Activated CD4-positive, alpha-beta T cell treated with anti-CD3 and anti-CD28 coated beads for 36 hours (primary cell): ENCODE measurements at regions not wholly inside any gene's neighbourhood (a gene's known extent, or its start where the extent isn't known, plus 50 kb on each side); places are given as distances from the start of the nearest gene placed in this dataset.
"Not testable (repeated sequence)": the region's sequence is repeated elsewhere in the genome, so short reads cannot be mapped to it uniquely, and the experiment has no call there.

Experiments
- ATAC-seq: fragments of 200-7000 bp; cut with Tn5 transposase; one replicate; pipeline ENCODE4 v1.10.0; 2021; ENCODE audit warnings: mild to moderate bottlenecking, moderate library complexity
- CTCF ChIA-PET: fragments of 350-600 bp; sonication (Branson Sonifier 250); formaldehyde crosslinking; loops from one replicate; lab custom pipeline; 2021; ENCODE audit warnings: antibody characterized with exemption; lab: Charles Lee
- POLR2A ChIA-PET: fragments of 350-600 bp; sonication (Branson Sonifier 250); formaldehyde crosslinking; loops from one replicate; lab custom pipeline; 2021; ENCODE audit warnings: antibody characterized with exemption, inconsistent platforms; lab: Charles Lee
- DNase-seq: peaks from one replicate; pipeline ENCODE4 v3.0.0-alpha.2; 2020
- H3K27ac Mint-ChIP-seq: one replicate; pipeline ENCODE4 v1.8.0; 2021; ENCODE audit warnings: mixed read lengths
- H3K27me3 Mint-ChIP-seq: one replicate; pipeline ENCODE4 v1.8.0; 2021; ENCODE audit warnings: mixed read lengths
- H3K36me3 Mint-ChIP-seq: one replicate; pipeline ENCODE4 v1.8.0; 2021; ENCODE audit warnings: low read depth, mixed read lengths
- H3K4me1 Mint-ChIP-seq: one replicate; pipeline ENCODE4 v1.8.0; 2021; ENCODE audit warnings: mixed read lengths
- H3K4me3 Mint-ChIP-seq: one replicate; pipeline ENCODE4 v1.8.0; 2021; ENCODE audit warnings: mild to moderate bottlenecking, moderate library complexity, mixed read lengths
- H3K9me3 Mint-ChIP-seq: one replicate; pipeline ENCODE4 v1.8.0; 2021; ENCODE audit warnings: low read depth, mixed read lengths
- intact Hi-C, 2 experiments: fragments of 100-400 bp; cut with DNase I in 1 of 2; cut with micrococcal nuclease in 1 of 2; formaldehyde crosslinking; loops; one replicate each; pipeline versions ENCODE4 v1.14.2 to v1.15.1; 2022 to 2024; cut with DNase I, micrococcal nuclease

DNA sequence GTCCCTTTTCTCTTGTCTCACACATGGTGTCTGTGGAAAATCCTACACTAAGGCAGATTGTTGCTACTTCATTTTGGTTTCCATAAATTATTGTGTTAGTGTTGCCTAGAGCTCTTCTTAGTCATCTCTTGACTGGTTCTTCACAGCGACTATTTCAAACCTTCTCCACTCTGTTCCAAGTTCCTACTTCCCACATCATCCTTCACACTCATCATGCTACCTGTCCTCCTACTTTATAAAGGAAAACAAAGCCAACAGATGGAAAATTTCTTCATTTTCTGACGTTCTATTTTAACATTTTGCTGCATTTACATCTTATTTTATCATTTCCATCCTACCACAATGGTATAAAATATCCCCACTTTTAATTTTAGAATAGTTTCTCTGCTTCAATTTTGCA lies 614.1 kb downstream of the LMO7 start:
- H3K36me3 Mint-ChIP-seq, result no peaks in the 10 kb centered on the region
- H3K9me3 Mint-ChIP-seq, result no peaks in the 10 kb centered on the region
- CTCF ChIA-PET, result no interaction called here
- no peak overlapping the region for H3K27ac Mint-ChIP-seq
- peaks cover 7% of the 10 kb centered on the region for H3K27me3 Mint-ChIP-seq
- ATAC-seq, result no peak
- H3K4me1 Mint-ChIP-seq, result no peaks in the 10 kb centered on the region
- POLR2A ChIA-PET, result no interaction called here
- intact Hi-C loops, result no loop called here
- H3K4me3 Mint-ChIP-seq, result no peak overlapping the region
- DNase-seq, result no peak

DNA sequence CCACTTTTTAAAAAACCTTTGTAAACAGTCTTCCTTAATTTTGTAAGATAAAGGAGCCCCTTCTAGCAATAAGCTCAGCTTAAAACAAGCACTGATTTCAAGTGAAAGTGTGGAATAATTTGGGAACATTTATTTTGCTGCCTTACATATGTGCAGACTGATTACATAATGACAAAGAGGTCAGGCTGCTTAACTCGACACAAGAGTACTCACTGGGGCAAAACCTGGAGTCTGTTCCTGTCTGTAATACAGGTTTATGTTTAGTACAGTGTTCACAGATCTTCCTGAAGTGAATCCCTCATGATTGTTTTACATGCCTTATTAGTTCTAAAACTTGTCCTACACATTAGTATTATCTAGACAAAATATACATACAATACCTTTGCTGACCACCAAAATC lies 609.8 kb downstream of the LMO7 start:
- Mint-ChIP-seq H3K9me3 (no peaks in the 10 kb centered on the region), H3K4me3 (no peak overlapping the region), H3K27me3 (peaks cover 8% of the 10 kb centered on the region), H3K36me3 (no peaks in the 10 kb centered on the region), H3K27ac (no peak overlapping the region), H3K4me1 (no peaks in the 10 kb centered on the region)
- no peak for ATAC-seq
- no peak for DNase-seq
- ChIA-PET CTCF (interaction anchor here (0.7 kb wide), 1 partner anchor 9 kb away, joined by 3 read pairs; no protein-coding TSS in a partner anchor), POLR2A (no interaction called here)
- intact Hi-C loops, result no loop called here

DNA sequence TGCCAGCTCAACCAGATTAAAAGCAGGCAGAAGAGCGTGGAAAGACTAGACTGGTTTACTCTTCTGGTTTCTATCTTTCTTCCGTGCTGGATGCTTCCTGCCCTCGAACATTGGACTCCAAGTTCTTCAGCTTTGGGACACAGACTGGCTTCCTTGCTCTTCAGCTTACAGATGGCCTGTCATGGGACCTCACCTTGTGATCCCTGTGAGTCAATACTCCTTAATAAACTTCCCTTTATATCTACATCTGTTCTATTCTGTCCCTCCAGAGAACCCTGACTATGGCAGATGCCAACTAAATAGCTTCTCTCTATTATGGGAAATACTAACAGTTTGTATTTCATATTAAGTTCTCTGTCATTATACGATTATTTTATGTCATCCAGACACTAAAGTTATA lies 609.1 kb downstream of the LMO7 start:
- H3K27me3 Mint-ChIP-seq, result peaks cover 8% of the 10 kb centered on the region
- H3K27ac Mint-ChIP-seq, result no peak overlapping the region
- no peaks in the 10 kb centered on the region for H3K4me1 Mint-ChIP-seq
- intact Hi-C loops, result no loop called here
- ATAC-seq (no peak), DNase-seq (no peak)
- no peaks in the 10 kb centered on the region for H3K9me3 Mint-ChIP-seq
- H3K36me3 Mint-ChIP-seq, result no peaks in the 10 kb centered on the region
- CTCF ChIA-PET, result interaction anchor here (0.8 kb wide), 1 partner anchor 20 kb away, joined by 3 read pairs; no protein-coding TSS in a partner anchor
- H3K4me3 Mint-ChIP-seq, result no peak overlapping the region
- POLR2A ChIA-PET, result no interaction called here

DNA sequence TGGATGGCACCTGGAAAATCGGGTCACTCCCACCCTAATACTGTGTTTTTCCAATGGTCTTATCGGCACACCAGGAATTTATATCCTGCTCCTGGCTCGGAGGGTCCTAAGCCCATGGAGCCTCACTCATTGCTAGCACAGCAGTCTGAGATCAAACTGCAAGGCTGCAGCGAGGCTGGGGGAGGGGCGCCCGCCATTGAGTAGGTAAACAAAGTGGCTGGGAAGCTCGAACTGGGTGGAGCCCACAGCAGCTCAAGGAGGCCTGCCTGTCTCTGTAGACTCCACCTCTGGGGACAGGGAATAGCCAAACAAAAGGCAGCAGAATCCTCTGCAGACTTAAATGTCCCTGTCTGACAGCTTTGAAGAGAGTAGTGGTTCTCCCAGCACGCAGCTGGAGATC lies 607.0 kb downstream of the LMO7 start:
- POLR2A ChIA-PET, DNase-seq, intact Hi-C loops, ATAC-seq, H3K36me3 Mint-ChIP-seq, CTCF ChIA-PET, H3K9me3 Mint-ChIP-seq, H3K4me3 Mint-ChIP-seq, H3K4me1 Mint-ChIP-seq, H3K27ac Mint-ChIP-seq, H3K27me3 Mint-ChIP-seq: not testable (repeated sequence)

DNA sequence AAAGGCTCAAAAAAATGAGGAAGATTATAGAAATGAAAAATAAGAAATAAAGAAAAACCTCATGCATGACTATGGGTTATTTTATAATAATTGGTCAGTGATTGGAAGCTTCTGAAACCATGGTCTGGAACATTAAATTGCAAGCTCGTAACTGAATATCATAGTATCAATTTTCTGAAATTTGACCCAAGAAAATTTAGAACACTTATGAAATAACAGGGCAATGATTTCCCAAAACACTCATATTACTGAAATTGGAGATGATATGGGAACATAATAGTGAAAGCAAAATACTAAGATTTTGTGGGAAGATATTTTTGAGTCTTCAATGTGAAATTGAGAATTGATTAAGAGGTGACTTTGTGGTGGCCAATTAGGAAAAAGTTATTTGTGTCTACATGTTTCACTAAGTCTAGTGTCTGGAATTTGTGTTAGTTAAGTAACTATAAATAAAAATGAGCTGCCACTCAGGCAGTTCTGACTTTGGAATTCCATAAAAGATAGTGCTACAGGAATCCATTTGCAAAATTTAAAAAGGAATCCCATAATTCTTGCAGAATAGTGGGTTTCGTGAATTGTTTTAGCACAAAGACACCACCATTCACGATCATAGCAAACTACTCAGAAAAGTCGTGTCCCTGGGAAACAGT lies 603.0 kb downstream of the LMO7 start:
- ChIA-PET CTCF (no interaction called here), POLR2A (no interaction called here)
- no peak overlapping the region for H3K4me3 Mint-ChIP-seq
- ATAC-seq (no peak), DNase-seq (no peak)
- intact Hi-C loops, result no loop called here
- peaks cover 2% of the 10 kb centered on the region for H3K27me3 Mint-ChIP-seq
- no peaks in the 10 kb centered on the region for H3K36me3 Mint-ChIP-seq
- no peak overlapping the region for H3K27ac Mint-ChIP-seq
- H3K9me3 Mint-ChIP-seq, result no peaks in the 10 kb centered on the region
- no peaks in the 10 kb centered on the region for H3K4me1 Mint-ChIP-seq

DNA sequence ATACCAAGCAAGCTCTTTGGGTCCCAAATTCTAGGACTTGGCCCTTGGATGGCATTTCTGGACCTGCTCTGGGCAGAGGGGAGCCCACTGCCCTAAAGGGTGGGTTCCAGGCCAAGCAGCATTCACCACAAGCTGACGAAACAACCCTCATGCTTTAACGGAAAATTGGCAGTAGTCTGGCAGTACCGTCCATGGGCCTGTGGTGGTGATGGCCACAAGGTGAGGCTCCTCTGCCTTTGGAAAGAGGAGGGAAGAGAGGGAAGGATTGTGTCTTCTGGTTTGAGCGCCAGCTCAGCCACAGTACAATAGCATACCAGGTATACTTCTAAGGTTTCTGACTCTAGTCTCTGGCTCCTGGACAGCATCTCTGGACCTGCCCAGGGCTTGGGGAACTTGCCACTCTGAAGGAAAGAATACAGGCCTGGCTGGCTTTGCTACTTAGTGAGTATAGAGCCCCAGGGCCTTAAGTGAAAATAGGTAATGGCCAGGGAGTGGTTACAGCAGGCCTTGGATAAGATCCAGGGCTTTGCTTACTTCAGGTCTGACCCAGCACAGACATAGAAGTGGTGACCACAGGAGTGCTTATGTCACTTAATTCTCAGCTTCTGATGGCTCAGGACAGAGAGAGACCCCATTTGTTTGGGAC lies 595.5 kb downstream of the LMO7 start:
- Mint-ChIP-seq H3K27ac (no peak overlapping the region), H3K4me1 (no peaks in the 10 kb centered on the region), H3K27me3 (no peaks in the 10 kb centered on the region), H3K4me3 (no peak overlapping the region), H3K36me3 (no peaks in the 10 kb centered on the region), H3K9me3 (no peaks in the 10 kb centered on the region)
- no peak for DNase-seq
- ChIA-PET POLR2A (no interaction called here), CTCF (no interaction called here)
- intact Hi-C loops, result no loop called here
- ATAC-seq, result no peak

DNA sequence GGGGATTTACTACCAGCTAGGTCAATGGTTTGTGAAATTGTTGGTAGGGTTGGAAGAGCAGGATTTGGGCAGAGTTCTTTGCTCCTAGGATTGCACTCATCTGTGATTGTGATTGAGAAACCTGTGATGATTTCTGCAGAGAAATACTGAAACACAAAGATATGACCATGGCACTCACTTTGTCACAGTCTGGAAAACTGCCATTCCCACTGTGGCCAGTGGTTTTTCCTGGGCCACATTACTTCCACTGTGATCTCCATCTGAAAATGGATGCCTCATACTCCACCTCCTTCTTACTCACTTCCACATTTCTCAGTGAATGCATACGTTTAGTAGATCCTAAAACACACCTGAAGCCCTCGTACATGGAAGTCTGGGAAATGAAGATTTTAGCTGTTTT lies 593.2 kb downstream of the LMO7 start:
- H3K27ac Mint-ChIP-seq, result no peak overlapping the region
- DNase-seq, result no peak
- POLR2A ChIA-PET, result no interaction called here
- CTCF ChIA-PET, result no interaction called here
- no peaks in the 10 kb centered on the region for H3K36me3 Mint-ChIP-seq
- H3K4me1 Mint-ChIP-seq, result no peaks in the 10 kb centered on the region
- no peak overlapping the region for H3K4me3 Mint-ChIP-seq
- peaks cover 3% of the 10 kb centered on the region for H3K27me3 Mint-ChIP-seq
- ATAC-seq, result no peak
- H3K9me3 Mint-ChIP-seq, result no peaks in the 10 kb centered on the region
- intact Hi-C loops, result no loop called here

DNA sequence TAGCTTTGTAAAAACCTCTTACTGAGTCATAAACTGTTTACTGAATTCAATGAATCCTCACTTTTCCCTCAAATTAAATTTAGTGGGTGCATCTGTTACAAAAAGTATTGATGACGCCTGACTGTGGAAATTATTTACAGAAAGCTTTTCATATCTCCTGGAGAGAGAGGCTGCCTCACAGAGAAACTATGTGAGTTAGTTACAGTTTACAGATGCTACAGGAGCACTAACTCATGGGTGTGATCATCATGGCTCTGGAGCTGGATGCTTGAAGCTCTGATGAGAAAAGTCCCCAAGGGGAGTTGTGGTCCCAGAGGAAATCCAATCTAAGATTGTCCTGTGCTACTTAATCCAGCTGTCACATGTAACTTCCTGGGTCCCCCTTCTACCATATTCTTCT lies 590.8 kb downstream of the LMO7 start:
- POLR2A ChIA-PET, result no interaction called here
- Mint-ChIP-seq H3K27me3 (peaks cover 3% of the 10 kb centered on the region), H3K9me3 (no peaks in the 10 kb centered on the region), H3K4me3 (no peak overlapping the region), H3K27ac (no peak overlapping the region), H3K36me3 (no peaks in the 10 kb centered on the region), H3K4me1 (no peaks in the 10 kb centered on the region)
- DNase-seq (no peak), ATAC-seq (no peak)
- CTCF ChIA-PET, result interaction anchor here (0.7 to 1.5 kb wide), 2 partner anchors 17 to 35 kb away, joined by 3 read pairs; no protein-coding TSS in a partner anchor
- intact Hi-C loops, result no loop called here

DNA sequence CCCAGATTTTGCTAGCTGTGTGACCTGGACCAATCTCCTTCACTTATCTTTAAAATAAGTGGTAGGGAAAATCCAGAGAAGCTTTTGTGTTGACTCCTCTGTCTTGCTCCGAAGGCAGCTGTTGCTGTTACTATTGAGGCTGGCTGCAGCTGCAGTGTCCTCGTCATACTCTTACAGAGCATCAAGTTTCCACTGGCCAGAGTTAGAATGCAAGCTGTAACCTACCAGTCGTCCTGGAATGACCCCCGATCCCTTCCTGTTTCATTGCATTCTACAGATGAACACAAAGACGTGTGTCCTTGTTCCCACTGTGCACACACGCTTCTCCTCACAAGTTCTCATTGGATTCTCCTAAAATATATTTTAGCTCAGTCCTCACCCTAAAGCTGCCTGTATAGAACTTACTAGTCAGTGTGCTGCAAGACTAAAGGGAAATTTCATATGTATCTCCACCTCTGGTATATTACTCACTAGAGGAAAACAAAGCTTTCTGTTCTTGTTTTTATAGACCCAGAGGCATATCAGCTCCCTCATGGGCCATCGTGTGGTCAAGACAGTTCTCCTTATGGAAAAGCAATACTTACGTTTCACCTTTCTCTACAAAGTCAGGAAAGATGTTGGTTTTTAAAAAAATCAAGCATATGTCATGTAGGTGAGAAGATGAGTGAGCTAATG lies 589.8 kb downstream of the LMO7 start:
- peaks cover 3% of the 10 kb centered on the region for H3K27me3 Mint-ChIP-seq
- ChIA-PET POLR2A (no interaction called here), CTCF (interaction anchor here (0.6 kb wide), 1 partner anchor 706 kb away, joined by 3 read pairs; no protein-coding TSS in a partner anchor)
- DNase-seq (no peak), ATAC-seq (no peak)
- no peaks in the 10 kb centered on the region for H3K36me3 Mint-ChIP-seq
- intact Hi-C loops, result no loop called here
- H3K27ac Mint-ChIP-seq, result no peak overlapping the region
- no peaks in the 10 kb centered on the region for H3K9me3 Mint-ChIP-seq
- H3K4me1 Mint-ChIP-seq, result no peaks in the 10 kb centered on the region
- no peak overlapping the region for H3K4me3 Mint-ChIP-seq

DNA sequence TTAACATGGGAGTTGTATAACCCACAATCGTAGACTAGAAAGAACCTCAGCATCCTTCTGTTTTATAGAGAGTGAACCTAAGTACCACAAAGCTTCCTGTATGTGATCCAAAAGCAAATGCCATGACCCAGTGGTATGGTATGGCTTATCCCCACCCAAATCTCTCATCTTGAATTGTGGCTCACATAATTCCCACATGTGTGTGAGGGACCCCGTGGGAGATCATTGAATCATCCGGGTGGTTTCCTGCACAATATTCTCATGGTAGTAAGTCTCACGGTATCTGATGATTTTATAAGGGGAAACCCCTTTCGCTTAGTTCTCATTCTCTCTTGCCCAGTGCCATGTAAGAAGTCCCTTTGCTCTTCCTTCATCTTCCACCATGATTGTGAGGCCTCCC lies 587.9 kb downstream of the LMO7 start:
- Mint-ChIP-seq H3K9me3 (no peaks in the 10 kb centered on the region), H3K4me3 (no peak overlapping the region), H3K27me3 (peaks cover 3% of the 10 kb centered on the region), H3K36me3 (no peaks in the 10 kb centered on the region), H3K4me1 (no peaks in the 10 kb centered on the region), H3K27ac (no peak overlapping the region)
- CTCF ChIA-PET, result interaction anchor here (0.6 kb wide), 1 partner anchor 283 kb away, joined by 3 read pairs; no protein-coding TSS in a partner anchor
- ATAC-seq (no peak), DNase-seq (no peak)
- intact Hi-C loops, result no loop called here
- POLR2A ChIA-PET, result no interaction called here

DNA sequence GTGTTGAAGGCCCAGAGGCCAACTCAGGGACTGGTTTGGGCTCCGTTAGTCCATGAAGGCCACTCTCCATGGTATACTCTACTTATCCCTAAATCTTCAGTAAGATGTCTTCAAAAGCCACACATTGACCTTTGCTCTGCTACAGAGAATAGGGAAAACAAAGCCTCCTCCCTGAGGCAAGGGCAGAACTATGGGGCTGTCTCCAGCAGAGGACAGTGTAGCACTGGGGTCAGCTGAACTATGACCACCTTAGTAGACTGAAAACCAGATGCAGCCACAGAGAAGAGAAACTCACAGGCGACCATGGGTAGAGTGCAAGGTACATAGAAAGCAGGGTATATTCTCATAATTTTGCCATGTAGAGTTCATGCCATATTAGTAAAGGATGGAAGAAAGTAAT lies 587.4 kb downstream of the LMO7 start:
- no peaks in the 10 kb centered on the region for H3K9me3 Mint-ChIP-seq
- DNase-seq, result no peak
- ChIA-PET CTCF (no interaction called here), POLR2A (no interaction called here)
- H3K36me3 Mint-ChIP-seq, result no peaks in the 10 kb centered on the region
- H3K27ac Mint-ChIP-seq, result no peak overlapping the region
- H3K27me3 Mint-ChIP-seq, result peaks cover 3% of the 10 kb centered on the region
- H3K4me3 Mint-ChIP-seq, result no peak overlapping the region
- intact Hi-C loops, result no loop called here
- no peaks in the 10 kb centered on the region for H3K4me1 Mint-ChIP-seq
- no peak for ATAC-seq

DNA sequence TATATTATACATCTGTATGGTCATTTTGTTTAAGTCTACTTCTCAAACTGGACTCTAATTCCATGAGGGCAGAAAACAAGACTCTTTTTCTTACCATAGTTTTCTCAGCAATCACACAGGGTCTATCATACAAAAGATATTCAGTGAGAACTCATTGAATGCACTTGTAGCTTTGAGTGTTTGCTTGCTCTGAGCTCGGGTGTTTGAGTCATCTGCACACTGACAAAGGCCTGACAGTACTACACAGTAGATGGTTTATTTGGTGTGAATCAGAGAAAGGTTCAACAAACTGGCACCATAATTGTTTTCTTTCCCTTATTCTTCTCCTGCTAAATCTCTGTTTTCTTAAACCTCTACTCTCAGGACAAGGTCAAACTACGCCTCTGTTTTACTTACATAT lies 586.4 kb downstream of the LMO7 start:
- no peaks in the 10 kb centered on the region for H3K9me3 Mint-ChIP-seq
- no peaks in the 10 kb centered on the region for H3K4me1 Mint-ChIP-seq
- ChIA-PET CTCF (no interaction called here), POLR2A (no interaction called here)
- H3K4me3 Mint-ChIP-seq, result no peak overlapping the region
- intact Hi-C loops, result no loop called here
- peaks cover 3% of the 10 kb centered on the region for H3K27me3 Mint-ChIP-seq
- no peak for ATAC-seq
- DNase-seq, result no peak
- H3K36me3 Mint-ChIP-seq, result no peaks in the 10 kb centered on the region
- no peak overlapping the region for H3K27ac Mint-ChIP-seq
